Activated CD4-positive, CD25-positive, alpha-beta regulatory T cell treated with anti-CD3 and anti-CD28 coated beads, Interleukin-2, amount 50 U/mL, for 16 hours (primary cell): ENCODE measurements at regions not wholly inside any gene's neighbourhood (a gene's known extent, or its start where the extent isn't known, plus 50 kb on each side); places are given as distances from the start of the nearest gene placed in this dataset.
A peak's percentile ranks its signal among the peaks of the same experiment; 100 is the strongest.

Experiments
- DNase-seq: peaks from one replicate; pipeline ENCODE4 v3.0.0-alpha.2; 2020; ENCODE audit warnings: low read depth, low spot score

DNA sequence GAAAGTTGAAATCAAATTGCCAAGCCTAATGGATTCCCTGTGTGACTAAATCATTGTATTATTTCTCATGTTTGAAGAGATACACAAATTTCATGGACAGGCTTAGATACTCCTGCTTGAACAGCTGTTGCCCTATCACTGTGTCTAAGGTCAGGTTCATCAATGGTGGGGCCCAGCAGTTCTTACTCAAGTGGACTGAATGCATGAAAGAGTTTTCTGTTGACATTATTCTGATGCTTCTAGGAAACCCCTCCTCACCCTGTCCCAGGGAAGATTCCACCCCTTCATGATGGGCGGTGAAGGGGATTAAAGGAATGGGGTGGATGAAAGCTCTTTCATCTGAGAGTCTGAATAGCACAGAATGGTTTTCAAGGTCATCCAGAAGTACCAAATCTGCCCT lies 148.8 kb downstream of the INO80D start:
- DNase-seq = no peak

DNA sequence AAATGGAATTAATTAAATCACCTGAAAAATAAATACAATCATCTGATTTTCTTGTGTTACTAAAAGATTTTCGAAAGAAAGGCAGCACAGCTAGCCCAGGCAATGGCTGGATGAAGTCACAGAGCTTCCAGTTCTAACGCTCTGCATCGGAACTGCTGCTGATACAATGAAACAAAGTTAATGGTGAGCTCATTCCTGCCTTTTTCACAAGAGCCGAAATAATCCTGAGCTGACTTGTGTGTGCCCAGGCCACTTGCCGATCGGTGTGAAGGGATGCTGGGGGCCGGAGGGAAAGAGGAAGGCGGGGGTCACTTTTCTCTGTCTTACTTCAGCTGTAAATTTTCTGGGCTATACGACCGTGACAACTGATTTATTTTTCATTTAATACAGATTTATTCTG lies 149.5 kb downstream of the INO80D start:
- no peak for DNase-seq

GRCh38 chr2:205934443-205934842 lies 151.5 kb downstream of the INO80D start:
- DNase-seq = no peak

- no peak for DNase-seq
These were observed 153.1 kb downstream of the INO80D start for GRCh38 chr2:205932861-205933260.

DNA sequence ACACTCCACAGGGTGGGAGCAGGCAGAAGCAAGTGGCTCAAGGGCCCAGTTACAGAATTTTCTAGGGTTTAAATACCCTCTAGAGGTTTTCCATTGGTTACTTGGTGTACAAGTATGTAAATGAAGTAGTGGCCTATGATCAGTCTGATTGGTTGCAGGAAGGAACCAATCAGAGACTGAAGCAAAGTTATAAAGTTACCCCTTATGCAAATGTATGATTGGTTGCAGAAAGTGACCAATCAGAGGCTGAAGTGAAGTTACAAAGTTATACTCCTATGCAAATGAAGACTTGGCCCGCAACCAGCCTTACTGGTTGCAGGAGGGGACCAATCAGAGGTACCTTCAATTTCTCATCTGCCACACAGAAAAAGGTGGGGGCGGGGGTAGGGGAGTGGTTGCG lies 154.6 kb downstream of the INO80D start:
- no peak for DNase-seq

- DNase-seq = no peak
These were observed 155.8 kb downstream of the INO80D start for GRCh38 chr2:205930209-205930608.

DNA sequence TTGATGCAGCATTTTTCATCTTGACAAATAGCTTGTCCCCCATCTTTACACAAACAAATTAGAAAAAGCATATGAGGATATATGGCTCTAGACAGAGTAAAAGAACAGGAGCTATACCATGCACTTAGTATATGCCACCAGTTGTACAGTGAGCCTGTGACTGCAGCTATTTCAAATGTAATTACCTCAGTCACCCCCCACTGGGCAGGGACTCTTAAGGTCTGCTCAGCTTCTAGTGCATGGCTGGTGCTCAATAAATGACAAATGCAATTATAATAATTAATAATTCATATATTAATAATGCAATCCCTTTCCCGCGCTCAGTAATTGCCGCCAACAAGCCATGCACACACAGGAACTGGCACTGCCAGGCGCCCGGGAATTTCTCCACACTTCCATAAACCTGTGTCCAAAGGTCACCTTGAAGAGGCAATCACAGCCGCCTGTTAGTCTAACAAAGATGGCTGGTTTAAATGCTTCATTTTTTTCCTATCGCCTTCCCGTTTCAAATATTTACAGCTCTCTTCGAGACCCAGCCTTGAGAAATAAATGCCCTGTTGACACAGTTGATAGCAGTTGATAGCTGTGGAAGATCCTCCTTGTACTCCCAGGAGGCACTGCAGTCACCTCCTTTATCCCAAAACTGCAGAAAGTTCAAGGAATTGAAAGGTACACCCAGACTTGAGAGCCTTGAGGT lies 156.6 kb downstream of the INO80D start:
- DNase-seq = no peak

DNA sequence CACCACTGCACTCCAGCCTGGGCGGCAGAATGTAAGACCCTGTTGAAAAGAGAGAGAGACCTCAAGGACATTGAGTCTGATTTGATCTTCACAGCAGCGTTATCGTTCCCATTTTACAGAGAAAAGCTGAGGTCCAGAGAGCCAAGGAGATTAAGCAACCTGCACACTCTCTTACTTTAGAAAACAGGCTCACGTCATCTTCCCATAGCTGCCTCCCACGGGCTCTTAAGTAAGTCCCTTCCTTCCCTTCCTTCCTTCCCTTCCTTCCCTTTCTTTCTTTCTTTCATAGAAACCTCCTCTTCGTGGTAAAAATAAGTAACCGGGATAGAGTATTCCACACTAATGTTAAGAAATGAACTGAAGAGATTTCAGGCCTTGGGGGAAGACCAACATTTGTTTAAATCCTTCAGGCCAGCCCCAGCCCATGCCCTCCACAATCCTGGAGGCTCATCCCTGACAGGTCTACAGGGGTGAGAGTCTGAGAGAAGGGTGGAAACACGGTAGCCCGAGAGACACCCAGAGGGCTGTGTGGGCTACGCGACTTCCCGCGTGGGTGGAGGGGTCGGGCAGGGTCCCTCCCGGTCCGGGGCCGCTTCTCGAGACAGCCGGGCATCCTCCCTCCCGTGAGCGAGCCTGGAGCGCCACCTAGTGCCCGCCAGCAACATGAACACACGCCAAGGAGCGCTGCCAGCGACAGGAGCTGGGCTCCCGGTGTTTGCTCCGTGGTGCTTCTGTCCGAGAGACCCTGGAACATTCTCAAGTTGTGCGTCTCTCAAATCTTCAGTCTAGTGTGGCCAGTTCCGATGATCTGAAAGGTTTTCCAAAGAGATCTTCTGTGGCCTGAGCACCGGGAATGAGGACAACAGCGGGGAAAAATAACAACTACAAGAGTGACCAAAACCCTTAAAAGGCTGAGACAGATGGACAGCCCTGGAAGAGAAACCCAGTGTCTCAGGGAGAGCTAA lies 160.3 kb downstream of the INO80D start:
- DNase-seq = peak; percentile 29

DNA sequence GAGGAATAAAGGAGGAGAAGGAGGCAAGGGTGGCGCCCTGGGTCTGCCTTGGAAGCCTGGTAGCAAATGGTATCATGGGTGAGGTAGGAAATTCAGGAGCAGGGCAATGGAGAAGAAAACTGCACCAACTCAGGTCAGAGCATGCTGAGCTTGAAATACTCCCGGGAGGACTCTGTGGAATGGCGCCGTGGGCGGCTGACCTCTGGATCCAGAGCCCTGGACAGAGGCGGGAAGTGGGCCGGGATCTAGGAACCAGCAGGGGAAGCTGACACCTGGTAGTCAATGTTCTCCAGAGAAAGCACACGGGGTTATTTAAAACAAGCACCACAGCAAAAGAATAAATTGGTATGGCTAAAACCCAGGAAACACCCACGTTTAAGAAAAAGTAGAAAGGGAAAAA lies 161.3 kb downstream of the INO80D start:
- no peak for DNase-seq

- DNase-seq = no peak
These were observed 170.8 kb downstream of the INO80D start for GRCh38 chr2:205915130-205915524.

DNA sequence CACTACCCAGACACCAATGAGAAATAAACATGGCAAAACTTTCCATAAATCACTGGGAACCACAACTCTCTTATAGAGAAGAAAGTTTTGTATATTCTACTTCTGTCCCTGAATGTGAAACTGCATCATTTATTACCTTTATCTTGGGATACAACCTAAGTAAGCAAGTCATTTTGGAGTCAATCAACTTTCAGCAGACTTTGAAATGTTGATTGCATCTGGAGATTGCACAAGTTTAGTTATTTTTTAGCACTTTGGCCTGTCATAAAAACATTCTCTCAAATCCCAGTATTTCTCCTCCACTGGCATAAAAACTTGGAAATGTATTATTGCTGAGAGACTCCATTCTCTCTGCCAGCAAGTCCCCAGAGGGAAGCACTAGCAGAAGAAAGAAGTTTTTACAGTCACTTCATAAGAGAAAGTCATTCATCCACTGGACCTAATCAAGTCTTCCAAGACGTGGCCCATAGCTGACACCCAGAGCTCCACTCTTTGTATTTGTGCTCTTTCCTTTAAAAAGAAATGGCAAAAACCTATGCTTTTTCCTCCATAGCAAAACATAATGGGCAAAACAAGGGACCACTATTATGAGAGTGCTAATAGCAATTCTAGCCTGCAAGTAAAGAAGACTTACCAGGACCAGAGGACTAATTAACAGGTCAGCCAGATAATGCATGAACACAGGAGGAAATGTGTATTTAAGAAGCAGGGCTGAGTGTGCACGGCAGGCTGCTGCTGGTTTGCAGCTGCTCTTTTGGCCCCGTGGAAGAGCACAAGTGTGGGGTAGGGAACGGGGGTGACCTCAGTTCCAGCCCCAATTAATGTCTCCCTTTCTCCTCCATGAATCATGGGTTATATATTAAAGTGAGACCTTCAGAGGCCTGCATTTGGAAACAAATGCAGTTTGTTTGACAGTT lies 171.5 kb downstream of the INO80D start:
- DNase-seq = no peak

GRCh38 chr2:205913668-205914067 lies 172.3 kb downstream of the INO80D start:
- no peak for DNase-seq

GRCh38 chr2:205911306-205911705 lies 174.7 kb downstream of the INO80D start:
- no peak for DNase-seq

DNA sequence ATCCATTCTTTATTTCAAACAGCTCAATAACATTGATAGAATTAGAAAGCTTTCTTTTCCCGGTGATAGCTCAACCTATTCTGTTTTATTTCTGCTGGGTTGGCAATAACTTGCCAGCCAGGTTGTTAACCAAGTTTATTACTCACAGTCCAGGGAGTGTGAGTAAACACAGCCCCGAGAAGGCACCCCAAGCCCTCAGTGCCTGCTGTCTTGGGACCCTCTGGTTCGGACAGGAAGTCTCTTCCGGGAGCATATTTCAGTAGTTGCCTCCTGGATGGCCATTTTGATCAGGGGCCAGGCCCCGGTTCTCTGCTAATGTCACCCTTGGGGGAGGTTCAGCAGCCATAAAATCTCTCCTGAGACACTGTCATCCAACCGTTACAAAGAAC lies 176.8 kb downstream of the INO80D start:
- no peak for DNase-seq

DNA sequence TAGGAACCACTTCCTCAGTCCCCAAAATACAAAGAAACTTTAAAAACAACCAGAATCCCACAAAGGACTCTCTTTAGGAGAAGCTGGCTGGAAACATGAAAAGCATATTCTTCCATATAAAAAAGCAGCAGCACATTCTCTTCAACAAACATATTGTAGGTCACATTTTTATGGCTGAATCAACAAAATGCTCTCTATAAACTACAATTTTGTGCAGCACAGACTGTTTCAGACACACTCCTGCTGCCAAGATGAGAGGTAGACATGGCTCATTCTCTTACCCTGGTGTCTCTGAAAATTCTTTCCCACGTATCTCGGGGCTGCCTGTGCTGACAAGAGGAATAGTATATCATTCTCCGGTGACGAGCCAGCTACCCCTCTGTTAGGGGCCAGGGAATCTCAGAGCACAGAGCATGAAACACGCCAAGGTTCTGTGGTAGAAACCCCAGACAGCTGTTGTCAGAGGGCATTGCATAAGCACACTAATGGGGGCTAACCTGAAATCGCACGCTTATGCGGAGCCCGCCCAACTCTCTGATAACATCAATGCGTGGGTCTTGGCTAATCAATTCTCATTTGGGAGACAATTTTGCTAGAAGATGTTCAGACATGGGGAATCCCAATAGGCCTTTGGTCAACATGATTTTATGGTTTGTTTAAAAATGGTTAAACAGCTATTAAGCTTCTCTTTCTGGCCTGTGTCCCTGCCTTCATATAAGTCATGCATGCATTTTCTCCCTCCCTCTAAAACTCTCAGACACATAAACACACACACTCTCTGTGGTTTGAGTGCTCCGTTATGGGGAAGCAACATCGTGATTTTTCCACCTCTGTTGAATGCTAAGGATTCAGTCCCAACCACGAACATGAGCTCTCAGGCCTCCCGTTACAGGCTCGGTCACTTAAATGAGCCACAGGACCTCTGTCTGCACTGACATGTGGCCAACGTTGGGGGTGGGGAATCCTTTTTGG lies 177.5 kb downstream of the INO80D start:
- no peak for DNase-seq

GRCh38 chr2:205906419-205906818 lies 179.6 kb downstream of the INO80D start:
- no peak for DNase-seq

DNA sequence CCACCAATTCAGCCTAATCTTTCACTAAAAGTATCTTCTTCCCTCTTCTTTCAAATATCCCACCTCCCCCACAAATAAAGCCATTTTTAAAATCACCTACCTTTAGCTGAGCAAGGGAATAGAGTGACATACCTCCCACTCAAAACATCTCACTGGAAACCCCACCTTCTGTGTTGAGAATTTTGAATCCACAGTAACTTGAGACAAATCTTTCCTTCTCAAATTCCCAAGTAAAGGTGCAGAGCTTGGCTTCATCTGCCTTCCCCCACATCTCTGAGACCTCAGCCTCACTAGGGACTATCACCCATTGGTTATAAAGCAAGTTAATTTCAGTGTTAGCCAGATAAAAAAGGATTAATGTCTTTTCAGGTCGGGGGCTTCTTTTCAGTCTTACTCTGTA lies 180.4 kb downstream of the INO80D start:
- DNase-seq = no peak

- no peak for DNase-seq
These were observed 181.1 kb downstream of the INO80D start for GRCh38 chr2:205904873-205905272.

DNA sequence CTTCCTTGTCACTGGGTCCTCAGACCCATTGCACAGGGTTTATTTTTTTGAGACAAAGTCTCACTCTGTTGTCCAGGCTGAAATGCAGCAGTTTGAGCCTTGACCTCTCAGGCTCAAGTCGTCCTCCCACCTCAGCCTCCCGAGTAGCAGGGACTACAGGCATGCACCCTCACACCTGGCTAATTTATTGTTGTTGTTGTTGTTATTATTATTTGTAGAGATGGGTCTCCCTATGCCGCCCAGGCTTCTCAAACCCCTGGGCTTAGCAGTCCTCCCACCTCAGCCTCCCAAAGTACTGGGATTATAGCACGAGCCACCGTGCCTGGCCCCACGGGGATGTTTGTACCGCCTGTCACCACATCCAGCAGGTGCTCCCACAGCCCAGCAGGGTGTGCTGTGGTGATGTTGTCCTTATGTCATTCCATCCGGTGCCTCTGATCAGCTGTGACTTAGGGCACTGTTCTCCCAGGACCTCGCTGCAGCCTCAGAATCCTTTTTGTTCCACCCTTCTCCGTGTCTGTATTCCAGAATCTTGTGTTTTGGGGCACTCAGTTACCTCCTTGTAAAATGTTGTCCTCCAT lies 182.3 kb downstream of the INO80D start:
- DNase-seq = no peak

- DNase-seq = no peak
These were observed 183.1 kb downstream of the INO80D start for GRCh38 chr2:205902900-205903237.
